Lung (tissue), 11 donors: ENCODE measurements at regions not wholly inside any gene's neighbourhood (a gene's known extent, or its start where the extent isn't known, plus 50 kb on each side); places are given as distances from the start of the nearest gene placed in this dataset.

Experiments used
- ATAC-seq: fragments of 200-7000 bp; cut with Tn5 transposase; one replicate; pipeline ENCODE4 v1.9.1; 2020; ENCODE audit warnings: moderate number of reproducible peaks; ENCODE audit not compliant: insufficient read depth, low FRiP score
- DNase-seq, 3 donors: peaks; one replicate each; pipeline ENCODE4 v3.0.0-alpha.2; 2013 to 2017
- H3K27ac ChIP-seq, 2 donors: one replicate each; pipeline ENCODE4 v1.5.1; 2013; ENCODE audit warnings: mild to moderate bottlenecking in 2 of 2, moderate library complexity in 2 of 2, control low read depth in 1 of 2, inconsistent platforms in 1 of 2, low read depth in 1 of 2, low read length in 1 of 2
- H3K27me3 ChIP-seq, 3 donors: one replicate each; pipeline ENCODE4 v1.5.1; 2013; ENCODE audit warnings: low read length in 2 of 3; ENCODE audit not compliant: control insufficient read depth in 3 of 3, insufficient read depth in 3 of 3
- H3K36me3 ChIP-seq, 4 donors: one replicate each; pipeline ENCODE4 v1.5.1; 2013; ENCODE audit warnings: low read length in 4 of 4, mild to moderate bottlenecking in 1 of 4, moderate library complexity in 1 of 4; ENCODE audit not compliant: control insufficient read depth in 4 of 4, insufficient read depth in 4 of 4
- H3K4me1 ChIP-seq, 5 donors: one replicate each; pipeline ENCODE4 v1.5.1; 2013; ENCODE audit warnings: low read length in 5 of 5, mild to moderate bottlenecking in 2 of 5, moderate library complexity in 1 of 5; ENCODE audit not compliant: control insufficient read depth in 5 of 5, insufficient read depth in 5 of 5
- H3K4me3 ChIP-seq: one replicate; pipeline ENCODE4 v1.5.1; 2013; ENCODE audit warnings: mild to moderate bottlenecking, control low read depth, moderate library complexity
- H3K9ac ChIP-seq, 2 donors: one replicate each; pipeline ENCODE4 v1.5.1; 2013; ENCODE audit warnings: low read length in 2 of 2, control low read depth in 1 of 2; ENCODE audit not compliant: insufficient read depth in 1 of 2
- H3K9me3 ChIP-seq, 4 donors: one replicate each; pipeline ENCODE4 v1.5.1; 2013; ENCODE audit warnings: low read length in 3 of 4, mild to moderate bottlenecking in 1 of 4, moderate library complexity in 1 of 4; ENCODE audit not compliant: control insufficient read depth in 4 of 4, insufficient read depth in 3 of 4
- WGBS, 2 donors: extraction: QIAGEN DNeasy Blood & Tissue Kit; methylation state at CpG; one replicate each; pipeline ENCODE4 v1.1.7; 2013; 5-methylcytosine and 5-hydroxymethylcytosine counted together
- TF ChIP-seq, protein P1 (sequence below): IDR thresholded peaks from 2 replicates; pipeline ENCODE4 v1.5.1; 2012; ENCODE audit warnings: mild to moderate bottlenecking; ENCODE audit errors: control extremely low read depth, extremely low read depth
- donor health status: control.
- donor health status: control.
- donor health status: Bipolar disorder and iron deficiency.
- donor health status: healthy.
- donor health status: DM: yes; HTN: yes; CAD: no.

DNA sequence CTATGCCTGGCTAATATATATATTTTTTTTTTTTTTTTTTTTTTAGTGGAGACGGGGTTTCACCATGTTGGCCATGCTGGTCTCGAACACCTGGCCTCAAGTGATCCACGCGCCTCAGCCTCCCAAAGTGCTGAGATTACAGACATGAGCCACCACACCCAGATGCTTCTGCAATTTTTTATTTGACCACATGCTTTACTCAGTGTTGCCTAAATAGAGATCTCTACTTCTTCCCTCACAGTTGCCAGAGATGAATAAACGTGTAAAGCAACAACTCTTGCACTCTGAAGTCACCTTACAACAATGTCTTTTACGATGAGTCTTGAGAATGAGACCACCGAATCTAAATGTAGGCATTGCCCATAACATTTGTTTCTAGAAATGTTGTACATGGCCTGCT, 107.9 kb upstream of the FRMD4A start:
- H3K4me3 ChIP-seq = no peak overlapping the region
- no peaks in the 10 kb centered on the region for H3K27me3 ChIP-seq
- H3K36me3 ChIP-seq = no peaks in the 10 kb centered on the region
- DNase-seq (no peak), ATAC-seq (no peak)
- no peak overlapping the region for H3K9ac ChIP-seq
- WGBS, 2 donors = 86 to 94% methylated on average over 6 to 7 of the region's 7 CpGs
- TF ChIP-seq, protein P1, sequence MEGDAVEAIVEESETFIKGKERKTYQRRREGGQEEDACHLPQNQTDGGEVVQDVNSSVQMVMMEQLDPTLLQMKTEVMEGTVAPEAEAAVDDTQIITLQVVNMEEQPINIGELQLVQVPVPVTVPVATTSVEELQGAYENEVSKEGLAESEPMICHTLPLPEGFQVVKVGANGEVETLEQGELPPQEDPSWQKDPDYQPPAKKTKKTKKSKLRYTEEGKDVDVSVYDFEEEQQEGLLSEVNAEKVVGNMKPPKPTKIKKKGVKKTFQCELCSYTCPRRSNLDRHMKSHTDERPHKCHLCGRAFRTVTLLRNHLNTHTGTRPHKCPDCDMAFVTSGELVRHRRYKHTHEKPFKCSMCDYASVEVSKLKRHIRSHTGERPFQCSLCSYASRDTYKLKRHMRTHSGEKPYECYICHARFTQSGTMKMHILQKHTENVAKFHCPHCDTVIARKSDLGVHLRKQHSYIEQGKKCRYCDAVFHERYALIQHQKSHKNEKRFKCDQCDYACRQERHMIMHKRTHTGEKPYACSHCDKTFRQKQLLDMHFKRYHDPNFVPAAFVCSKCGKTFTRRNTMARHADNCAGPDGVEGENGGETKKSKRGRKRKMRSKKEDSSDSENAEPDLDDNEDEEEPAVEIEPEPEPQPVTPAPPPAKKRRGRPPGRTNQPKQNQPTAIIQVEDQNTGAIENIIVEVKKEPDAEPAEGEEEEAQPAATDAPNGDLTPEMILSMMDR = no peak
- no peaks in the 10 kb centered on the region for H3K9me3 ChIP-seq
- peaks cover 0 to 6% (median 0%) of the 10 kb centered on the region in 5 donors for H3K4me1 ChIP-seq
- H3K27ac ChIP-seq = no peak overlapping the region

DNA sequence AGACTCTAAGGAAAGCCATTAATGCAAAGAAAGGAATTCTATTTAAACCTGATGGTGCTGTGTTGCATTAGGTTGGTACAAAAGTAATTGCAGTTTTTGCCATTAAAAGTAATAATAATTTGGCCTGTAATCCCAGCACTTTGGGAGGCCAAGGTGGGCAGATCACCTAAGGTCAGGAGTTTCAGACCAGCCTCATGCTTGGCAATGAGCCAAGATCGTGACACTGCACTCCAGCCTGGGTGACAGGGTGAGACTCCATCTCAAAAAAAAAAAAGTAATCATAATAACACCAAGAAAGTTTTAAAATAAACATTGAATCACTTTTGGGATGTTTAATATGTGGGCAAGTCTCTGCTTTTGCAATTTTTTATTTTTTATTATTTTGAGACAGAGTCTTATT, 107.3 kb upstream of the FRMD4A start:
- ATAC-seq = no peak
- WGBS, 2 donors = 16 to 39% methylated on average over 1 of the region's 1 CpG
- no peak overlapping the region for H3K9ac ChIP-seq

DNA sequence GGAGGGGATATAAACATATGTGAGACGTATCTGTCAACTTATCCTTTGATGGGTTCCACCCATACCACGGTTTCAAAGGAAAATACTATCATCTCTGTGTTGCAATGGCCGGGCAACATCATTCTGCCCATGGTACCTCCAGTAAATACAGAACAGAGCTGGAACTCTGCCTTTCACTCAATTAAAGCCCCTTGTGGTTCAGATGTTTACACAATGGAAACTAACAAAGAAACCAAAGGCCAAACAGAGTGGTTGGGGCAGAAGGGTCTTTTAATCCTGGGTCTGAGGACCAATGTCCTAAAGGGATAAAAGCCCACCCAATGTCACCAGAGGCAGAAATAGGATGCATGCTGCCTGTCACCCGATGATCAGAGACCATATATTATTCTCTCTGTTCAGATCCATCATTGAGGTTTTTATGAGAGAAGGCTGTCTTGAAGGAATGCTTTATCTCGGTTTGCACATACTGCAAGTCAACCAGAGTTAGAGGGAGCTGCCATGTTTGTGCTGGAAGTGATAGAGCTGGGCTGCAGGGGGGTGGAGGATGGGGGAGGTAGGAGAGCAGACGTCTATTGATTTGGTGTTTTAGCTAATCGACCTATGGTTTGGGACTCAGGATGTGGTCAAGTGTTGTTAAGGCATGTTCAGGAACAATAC, 105.4 kb upstream of the FRMD4A start:
- H3K27me3 ChIP-seq = no peaks in the 10 kb centered on the region
- DNase-seq (no peak), ATAC-seq (no peak)
- 74 to 79% methylated on average over 7 of the region's 7 CpGs for WGBS, 2 donors
- H3K27ac ChIP-seq = no peak overlapping the region
- H3K9ac ChIP-seq = no peak overlapping the region
- H3K4me3 ChIP-seq = no peak overlapping the region
- peaks cover 0 to 6% (median 0%) of the 10 kb centered on the region in 5 donors for H3K4me1 ChIP-seq
- H3K9me3 ChIP-seq = no peaks in the 10 kb centered on the region
- TF ChIP-seq, protein P1 = no peak
- H3K36me3 ChIP-seq = no peaks in the 10 kb centered on the region

More for the DNA sequence above, 107.3 kb upstream of the FRMD4A start:
- no peak for DNase-seq
- Histone ChIP-seq H3K4me1 (peaks cover 0 to 6% (median 0%) of the 10 kb centered on the region in 5 donors), H3K9me3 (no peaks in the 10 kb centered on the region), H3K36me3 (no peaks in the 10 kb centered on the region), H3K4me3 (no peak overlapping the region), H3K27ac (no peak overlapping the region), H3K27me3 (no peaks in the 10 kb centered on the region)
- TF ChIP-seq, protein P1 = no peak

DNA sequence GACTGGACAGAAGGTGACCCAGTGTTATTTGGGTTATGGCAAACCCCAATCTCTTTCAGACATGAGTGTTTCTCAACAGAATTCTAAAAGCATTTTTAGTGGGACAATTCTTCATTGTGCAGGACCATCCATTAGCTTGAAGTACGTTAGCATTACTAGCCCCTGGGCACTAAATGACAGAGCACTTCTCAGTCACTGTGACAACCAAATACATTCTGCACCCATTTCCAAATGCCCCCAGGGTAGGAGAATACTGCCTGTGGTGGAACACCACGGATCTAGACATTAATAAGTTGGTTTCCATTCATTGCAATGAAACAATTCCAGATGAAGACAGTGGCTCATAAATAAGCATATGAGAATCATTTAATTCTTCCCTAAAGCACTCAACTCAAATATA, 102.4 kb upstream of the FRMD4A start:
- no peak for DNase-seq
- TF ChIP-seq, protein P1 = no peak
- Histone ChIP-seq H3K36me3 (no peaks in the 10 kb centered on the region), H3K27ac (no peak overlapping the region), H3K27me3 (peaks cover 0 to 3% (median 0%) of the 10 kb centered on the region in 3 donors), H3K9me3 (no peaks in the 10 kb centered on the region), H3K9ac (no peak overlapping the region), H3K4me3 (no peak overlapping the region), H3K4me1 (no peaks in the 10 kb centered on the region)
- 67 to 74% methylated on average over 2 of the region's 2 CpGs for WGBS, 2 donors
- no peak for ATAC-seq
